SW 1271 (cell line): ENCODE measurements at regions not wholly inside any gene's neighbourhood (a gene's known extent, or its start where the extent isn't known, plus 50 kb on each side); places are given as distances from the start of the nearest gene placed in this dataset.

Source experiments
- DNase-seq, 2 experiments: peaks; one replicate each; lab custom pipeline; 2025; lab: John Stamatoyannopoulos, UW

DNA sequence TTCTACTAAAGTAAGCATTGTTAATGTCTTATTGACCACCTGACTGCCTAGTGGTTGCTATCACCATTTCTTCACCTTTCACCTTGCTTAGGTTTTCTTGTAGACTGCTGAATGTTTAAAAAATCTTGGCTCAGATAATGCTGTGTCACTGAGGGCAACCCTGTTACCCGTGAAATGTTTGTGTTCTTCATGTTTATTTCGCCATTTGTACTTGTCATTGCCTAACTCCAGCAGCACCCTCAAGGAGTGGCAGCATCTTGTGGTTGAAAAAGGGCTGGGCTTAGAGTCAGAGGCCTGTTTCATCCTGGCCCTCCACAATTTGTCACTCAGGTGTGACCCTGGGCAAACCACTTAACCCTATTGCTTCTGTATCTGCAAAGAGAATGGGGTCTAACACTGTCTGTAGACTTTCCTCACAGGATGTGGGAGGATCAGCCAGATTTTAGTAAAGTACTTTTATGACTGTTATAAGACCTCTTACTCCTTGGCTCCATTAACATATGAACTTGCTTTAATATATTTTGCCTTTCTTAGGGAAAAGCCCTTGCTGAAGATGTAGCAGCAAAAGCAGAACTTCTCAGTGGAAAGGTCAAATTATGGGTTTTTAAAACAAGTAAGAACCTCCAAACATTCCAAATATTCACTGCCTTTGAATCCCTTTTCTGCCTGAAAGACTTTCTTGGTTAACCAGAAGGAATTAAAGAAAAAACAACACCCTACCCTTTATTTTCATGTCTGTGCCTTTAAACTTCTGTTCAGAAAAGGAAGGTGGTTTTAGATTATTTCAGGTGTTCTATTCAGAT, 154.5 kb upstream of the C11orf87 start:
- no peak for DNase-seq

DNA sequence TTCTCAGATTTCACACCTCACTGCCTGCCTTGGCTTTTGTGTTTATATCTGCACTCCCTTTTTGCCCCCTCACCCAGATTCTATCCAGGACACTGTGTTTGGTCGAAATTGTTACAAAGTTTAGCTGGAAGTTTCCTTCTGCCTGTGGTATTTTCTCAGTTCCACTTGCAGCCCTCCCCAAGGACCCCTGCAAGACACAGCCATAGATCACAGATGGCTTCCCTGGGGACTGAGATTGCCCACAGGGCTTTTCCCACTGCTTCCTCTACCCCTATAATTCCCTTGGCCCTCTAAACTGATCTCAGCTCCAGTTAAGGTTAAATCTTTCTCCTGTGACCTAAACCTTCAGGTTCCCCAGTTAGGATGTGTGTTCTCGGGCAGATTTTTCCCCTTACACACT, 146.1 kb upstream of the C11orf87 start:
- DNase-seq, result no peak

DNA sequence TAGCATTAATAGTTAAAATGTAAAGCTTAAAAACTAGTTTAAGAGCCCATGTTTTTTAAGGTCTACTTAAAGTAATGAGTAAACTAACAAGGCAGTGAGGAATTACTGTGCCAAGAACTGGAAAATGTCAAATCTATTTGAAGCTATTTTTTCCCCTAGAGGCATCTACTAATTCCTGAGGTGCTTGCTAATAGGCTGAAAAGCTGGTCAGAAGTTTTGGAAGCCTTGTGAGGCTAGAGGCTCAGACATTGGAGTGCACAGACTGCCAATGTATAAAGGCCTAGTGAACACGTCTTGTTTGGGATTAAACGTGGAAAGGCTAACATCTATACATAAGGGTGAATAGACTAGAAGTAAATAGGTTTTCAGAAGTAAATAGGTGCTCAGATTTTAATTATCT, 136.5 kb upstream of the C11orf87 start:
- no peak for DNase-seq

DNA sequence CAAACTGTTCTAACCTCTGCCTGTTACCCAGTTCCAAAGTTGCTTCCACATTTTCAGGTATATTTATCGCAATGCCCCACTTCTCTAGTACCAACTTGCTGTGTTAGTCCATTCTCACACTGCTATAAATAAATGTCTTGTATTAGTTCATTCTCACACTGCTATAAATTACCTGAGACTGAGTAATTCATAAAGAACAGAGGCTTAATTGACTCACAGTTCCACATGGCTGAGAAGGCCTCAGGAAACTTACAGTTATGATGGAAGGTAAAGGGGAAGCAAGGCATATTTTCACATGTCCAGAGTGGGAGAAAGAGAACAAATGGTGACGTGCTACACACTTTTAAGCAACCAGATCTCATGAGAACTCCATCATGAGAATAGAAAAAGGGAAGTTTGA, 130.4 kb upstream of the C11orf87 start:
- DNase-seq, result no peak

DNA sequence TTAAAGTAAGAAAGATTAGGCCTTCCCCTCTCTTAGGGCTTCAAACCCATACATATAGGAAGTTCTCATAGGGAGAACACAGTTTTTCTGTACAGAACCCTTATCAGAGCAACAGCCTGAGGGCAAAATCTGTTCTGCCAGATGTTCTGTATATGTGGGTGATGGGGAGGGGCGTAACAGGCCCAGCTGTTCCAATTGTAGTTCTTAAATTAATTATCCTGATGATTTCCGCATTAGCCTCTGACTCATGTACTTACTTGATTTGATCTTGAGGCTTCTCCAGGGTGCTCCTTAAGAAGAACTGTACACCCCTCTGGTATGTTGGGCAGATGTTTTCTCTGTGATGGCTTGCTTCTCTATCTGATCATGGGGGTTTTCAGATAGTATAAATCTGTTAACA, 123.1 kb upstream of the C11orf87 start:
- no peak for DNase-seq

DNA sequence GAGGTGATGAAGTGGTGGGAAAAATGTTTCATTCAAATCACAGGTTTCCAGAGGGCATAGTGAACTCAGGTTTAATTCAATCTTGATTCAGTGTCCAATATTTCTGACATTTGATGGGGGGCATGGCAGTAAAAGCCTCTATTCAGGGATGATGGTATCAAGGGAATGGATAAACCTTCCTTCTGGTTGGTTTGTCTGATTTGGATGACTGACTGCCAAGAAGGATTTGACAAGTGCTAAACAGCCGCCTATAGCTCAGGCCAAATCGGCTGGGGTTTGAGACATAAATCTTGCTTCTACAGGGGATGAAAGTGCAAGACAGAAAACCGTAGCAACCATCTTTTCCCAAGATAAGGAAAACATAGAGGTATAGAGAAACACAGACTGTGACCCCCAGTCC, 121.8 kb upstream of the C11orf87 start:
- no peak for DNase-seq

DNA sequence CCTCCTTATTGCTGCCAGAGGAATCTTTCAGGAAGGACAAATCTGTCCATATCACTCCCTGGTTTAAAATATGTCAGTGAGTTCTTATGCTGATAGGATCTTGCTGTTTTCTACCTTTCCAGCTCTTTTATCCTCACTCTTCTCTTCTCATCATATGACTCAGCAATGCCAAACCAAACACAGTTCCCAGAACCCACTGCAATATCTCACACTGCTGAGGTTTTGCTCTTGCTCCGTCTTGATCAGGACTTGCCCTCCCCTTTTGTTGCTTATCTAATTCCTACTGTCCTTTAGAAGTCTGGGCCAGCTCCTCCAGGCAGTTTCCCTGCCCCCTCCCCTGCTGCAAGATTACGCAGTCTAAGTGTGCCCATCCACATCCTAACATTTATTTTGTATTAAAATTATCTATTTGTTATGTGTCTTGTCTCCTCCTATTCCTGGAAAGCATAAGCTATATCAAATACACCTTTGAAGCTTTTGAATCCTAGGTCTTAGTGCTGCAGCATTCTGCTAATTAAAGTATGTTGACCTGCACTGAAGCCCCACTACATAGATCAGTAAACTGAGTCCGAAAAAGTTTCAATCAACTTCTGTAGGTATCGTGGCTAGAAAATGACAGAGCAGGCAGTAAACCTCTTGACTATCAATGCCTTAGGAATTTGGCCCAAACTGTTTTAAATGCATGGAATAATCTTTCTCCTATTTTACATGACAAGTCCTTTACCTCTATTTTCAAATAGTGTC, 119.2 kb upstream of the C11orf87 start:
- DNase-seq, result no peak

DNA sequence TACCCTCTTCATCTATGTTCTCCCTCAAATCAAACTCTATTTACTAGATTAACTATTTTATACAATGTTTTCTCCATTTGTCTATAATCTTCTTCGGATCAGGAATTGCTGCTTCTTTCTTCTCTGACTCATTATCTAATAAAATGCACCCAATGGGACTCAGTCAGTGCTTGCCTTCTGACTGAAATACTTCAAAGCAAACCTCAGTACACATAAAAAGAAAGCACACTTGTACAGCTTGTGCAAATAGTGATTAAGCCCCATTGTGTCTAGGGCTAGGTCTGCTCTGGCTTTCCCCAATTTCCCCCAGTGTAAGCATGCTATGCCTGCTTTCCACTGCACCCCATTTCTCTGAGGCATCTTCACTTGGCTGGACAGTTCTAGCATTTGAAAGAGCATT, 118.6 kb upstream of the C11orf87 start:
- no peak for DNase-seq

DNA sequence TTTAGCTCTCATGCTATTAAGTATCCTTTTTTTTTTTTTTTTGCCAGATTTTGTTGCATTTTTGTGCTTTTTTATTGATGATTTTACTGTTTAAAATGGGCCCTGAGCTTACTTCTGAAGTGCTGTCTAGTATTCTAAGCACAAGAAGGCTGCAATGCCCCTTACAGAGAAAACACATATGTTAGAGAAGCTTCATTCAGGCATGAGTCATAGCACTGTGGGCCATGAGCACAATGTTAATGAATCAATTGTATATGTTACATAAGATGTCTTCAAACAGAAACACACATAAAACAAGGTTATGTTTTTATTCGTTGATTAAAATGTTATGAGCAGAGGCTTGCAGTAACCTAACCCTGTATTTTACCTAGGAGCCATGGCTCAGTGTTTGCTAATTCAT, 117.8 kb upstream of the C11orf87 start:
- DNase-seq, result no peak

DNA sequence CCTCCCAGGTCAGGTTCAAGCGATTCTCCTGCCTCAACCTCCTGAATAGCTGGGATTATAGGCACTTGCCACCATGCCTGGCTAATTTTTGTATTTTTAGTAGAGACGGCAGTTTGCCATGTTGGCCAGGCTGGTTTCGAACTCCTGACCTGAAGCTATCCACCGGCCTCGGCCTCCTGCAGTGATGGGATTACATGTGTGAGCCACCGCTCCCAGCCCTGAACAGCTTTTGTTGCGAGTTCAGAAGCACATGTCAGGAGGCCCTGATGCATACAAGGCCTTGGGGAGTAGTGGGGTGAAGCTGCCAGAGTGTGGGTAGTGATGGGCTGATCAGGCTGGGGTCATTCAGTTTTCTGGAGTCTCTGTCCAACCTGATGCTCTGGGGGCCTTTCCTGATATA, 117.0 kb upstream of the C11orf87 start:
- DNase-seq, result no peak

DNA sequence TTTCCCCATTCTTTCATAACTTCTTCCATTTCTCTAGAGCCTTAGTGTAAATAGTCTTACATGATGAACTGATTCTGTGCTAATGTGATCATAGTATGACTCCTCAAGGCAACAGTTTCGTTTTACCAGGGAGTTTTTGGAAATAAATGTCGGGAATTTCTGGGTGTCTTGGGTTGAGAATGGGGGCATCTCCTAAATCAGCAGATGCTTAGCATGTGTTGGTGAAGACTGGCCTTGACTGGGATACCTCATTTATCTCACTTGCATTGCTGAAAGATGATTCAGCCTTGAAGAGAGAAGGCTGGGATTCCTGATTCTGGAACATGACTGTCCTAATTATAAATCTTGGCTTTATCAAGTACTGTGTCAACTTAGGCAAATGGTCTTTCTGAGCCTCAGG, 115.7 kb upstream of the C11orf87 start:
- DNase-seq, result no peak

DNA sequence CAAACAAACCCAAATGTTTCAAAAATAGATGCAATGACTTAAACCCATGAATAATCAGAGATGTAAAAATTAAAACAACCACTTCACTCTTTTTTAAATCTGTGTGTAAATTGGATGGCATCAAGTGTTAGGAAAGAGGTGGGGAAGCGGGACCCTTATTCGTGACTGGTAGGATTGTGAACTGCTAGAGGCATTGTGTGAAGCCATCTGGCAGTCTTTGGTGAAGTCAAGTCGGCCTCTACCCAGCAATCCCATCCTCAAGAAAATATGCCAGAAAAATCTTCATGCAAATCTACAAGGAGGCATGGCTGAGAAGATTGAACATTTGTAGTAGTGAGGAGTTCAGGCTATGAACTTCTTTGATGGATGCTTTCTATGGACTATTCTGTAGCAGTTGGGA, 114.6 kb upstream of the C11orf87 start:
- DNase-seq, result no peak

DNA sequence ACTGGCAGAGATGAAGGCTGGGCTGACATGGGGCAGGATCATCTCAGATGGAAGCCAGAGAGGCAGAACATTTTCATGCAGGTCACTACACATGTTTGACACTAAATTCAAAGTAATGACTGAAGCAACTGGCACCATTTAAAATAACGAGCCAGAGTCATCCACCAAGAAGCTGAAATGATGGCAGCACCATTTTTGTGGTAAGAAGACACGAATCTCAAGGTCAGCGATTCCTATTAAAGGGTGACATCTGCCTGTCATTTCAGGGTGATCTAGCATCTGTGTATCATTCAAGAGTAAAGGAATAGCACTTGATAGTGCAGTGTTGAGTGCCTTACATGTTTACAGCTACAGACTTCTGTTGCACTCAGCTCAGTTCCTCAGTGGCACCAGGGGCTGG, 113.4 kb upstream of the C11orf87 start:
- no peak for DNase-seq

DNA sequence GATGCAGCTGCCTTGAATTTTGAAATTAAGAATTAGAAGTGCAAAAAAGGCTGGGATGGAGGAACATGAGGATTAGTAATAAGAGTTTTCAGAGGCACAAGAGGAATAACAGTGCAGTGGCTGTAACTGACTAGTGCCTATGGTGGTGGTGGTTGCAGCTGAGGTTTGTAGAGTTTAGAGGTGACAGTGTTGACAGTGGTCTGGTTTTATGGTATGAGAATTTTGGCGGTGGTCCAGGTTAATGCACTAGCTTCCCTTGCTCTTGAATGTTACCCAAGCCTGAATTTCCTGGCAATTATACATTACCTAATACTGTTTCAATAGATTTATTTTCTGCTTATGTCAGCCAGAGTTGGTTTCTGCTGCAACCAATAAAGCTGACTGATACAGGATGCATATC, 112.8 kb upstream of the C11orf87 start:
- no peak for DNase-seq

DNA sequence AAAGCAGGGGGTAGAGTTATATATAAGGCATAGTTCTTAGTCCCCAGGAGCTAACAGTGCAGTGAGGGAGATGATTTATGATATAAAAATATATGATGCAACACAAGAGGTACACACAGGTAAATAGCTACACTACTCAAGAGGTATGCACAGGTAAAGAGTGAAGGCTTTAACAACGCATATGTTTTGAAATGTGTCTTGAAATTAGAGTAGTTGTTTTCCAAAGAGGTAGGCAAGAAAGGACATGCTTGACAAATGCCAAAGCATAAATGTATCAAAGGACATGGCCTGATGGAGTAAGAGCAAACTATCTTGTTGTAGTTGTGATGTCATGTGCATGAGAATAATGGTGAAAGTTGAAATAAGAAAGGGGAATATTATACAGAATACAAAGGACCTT, 104.3 kb upstream of the C11orf87 start:
- DNase-seq, result no peak

DNA sequence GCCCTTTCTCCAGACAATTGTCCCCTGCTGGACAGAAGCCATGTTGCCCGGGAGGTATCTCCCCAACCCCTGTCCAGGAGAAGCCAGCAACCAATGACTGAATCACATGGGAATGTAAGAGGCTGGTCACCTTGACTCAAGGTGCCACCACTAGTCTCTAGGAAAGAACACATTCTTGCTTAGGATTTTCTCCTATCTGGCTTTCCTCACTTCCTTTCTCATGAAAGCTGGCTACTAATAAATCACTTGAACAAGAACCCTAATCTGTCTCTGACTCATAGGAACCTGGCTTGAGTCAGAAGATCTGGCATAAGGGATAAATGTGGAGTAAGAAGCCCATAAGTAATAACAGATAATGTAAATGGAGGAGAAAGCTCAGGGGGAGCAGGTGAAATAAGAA, 101.4 kb upstream of the C11orf87 start:
- DNase-seq, result no peak

DNA sequence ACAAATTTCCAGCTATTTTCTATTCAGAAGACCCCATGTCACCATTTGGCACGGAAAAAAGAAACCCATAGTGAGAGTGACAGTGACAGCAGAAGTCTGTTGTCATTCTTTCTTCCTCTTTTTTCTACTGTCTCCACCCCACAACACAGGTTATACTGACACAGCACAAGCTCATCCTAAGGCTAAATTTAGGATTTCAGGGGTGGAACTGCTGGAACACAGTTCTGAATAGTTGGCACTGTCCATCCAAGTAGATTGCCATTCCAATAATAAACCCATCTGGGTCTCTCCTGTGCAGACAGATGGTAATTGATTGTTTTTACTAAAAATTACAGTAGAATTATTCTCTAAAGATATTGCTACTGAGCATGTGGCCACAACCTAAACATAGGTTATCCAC, 95.2 kb upstream of the C11orf87 start:
- no peak for DNase-seq

DNA sequence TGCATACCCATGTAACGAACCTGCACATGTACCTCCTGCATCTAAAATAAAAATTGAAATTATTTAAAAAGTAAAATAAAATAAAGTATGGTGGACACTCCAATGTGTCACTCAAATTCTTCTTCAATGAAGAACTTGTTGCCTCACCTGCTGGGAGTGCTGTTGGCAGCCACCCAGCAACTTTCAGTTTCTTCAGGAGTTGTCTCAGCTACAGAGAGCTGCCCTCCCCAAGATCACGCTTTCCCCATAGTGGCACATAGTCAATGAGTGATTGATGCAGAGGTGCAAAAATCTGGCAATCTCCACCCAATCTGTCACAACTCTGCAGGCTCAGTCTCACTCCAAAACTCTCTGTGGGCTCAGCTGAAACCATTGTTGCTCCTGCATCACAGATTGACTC, 92.3 kb upstream of the C11orf87 start:
- DNase-seq, result no peak

DNA sequence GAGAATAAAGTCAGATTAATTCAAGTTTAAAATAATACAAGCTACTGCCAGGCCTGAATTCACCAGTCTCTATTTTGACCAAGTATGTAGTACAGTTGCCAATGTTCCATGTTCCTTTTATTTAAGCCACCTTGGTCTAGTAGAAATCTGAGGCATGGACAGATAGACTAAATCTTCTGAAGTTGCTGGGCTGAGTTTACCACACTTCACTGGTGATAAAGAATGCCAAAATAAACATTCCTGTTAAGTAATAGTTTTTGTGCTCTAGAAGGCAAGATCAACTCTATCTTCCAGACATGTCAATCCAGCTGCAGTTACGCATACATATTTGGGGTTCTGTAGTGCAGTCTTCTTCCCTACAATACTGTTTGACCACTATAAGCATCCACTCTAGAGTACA, 83.9 kb upstream of the C11orf87 start:
- DNase-seq, result no peak

DNA sequence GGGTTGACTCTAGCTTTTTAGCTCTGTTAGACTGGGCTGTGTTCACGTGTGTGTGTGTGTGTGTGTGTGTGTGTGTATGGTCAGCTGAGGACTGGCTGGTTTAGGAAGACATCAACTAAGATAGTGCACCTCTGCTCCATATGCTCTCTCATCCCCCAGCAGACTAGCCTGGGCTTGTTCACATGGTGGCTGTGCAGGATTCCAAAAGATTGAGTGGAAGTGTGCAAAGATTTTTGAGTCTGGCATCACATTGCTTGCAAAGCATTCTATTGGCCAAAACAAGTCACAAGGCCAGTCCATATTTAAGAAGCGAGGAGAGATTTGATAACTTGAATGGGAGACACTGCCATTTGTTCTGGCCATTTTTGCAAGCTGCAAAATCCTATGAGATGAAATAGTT, 79.7 kb upstream of the C11orf87 start:
- no peak for DNase-seq

DNA sequence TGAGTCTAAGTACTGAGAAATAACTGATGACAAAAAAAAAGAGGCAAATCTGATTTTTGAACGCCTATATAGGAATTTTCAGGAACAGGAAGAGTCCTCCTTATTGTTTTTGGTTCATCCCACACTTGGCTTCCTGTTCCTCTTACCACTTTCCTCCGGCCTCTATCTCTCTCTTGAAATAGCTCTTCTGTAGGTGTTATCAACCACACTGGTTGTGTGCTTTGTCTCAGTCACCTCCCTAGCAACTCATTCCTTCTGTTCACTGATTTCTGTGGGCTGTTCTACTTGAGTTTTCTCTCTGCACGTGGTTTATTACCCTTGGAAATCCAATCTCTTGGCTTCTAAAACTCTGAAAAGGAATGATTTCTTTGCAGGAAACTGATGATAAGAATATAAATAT, 78.7 kb upstream of the C11orf87 start:
- no peak for DNase-seq

DNA sequence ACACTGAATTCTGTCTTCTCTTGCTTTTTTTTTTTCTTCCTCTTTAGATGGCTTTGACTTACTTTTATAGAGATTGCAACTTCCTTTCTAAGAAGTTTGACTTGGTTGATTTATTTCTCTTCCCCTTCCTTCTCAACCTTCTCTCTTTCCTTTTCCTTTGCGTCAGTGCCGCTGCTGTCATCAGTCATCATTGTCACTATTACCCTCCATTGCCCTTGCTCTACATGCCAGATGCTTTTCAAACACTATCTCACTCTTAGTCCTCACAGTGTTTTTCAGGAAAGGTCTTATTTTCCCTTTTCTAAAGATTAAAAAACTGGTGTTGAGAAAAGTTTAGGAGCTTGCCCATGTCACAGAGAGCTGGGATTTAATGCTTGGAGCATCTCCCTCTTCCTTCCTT, 74.7 kb upstream of the C11orf87 start:
- no peak for DNase-seq

DNA sequence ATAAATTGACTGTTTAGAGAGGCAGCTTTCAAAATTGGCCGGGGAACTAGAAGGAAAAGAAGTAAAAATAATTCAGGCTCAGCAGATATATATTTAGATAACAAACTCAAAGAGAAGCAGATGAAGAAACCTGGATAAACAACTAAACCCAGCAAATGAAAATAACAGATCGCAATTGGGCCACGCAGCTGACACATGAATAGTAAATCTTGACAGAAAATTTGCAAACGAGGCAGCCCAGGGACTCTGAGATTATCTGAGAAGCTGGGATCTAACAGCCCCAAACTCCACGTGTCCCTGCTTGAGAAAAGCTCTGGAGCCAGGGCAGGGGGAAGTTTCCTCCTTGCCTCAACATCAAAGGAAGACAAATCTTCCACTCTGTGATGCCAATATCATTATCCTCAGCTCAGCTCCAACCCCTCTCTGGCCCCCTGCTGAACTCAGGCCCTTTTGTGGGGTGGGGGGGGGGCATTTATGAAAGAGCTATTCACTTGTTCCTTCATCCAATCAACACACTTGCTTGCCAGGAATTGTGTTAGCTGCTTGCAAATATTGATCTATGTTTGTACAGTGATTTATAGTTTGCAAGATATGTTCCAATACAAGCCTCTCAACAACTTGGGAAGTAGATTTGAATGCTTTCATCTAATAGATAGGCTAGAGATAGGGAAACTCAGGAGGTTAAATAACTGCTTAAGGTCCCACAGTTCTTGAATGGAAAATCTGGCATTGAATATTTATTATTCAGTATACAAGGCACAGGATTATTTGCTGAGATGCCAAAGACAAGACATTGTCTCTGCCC, 72.5 kb upstream of the C11orf87 start:
- DNase-seq, result no peak
